GM23248 (cell line): ENCODE measurements at regions not wholly inside any gene's neighbourhood (a gene's known extent, or its start where the extent isn't known, plus 50 kb on each side); places are given as distances from the start of the nearest gene placed in this dataset.

ENCODE experiments used
- EZH2 ChIP-seq: fragments of 200-600 bp; sonication (generic); IDR thresholded peaks from 2 replicates; pipeline ENCODE4 v1.6.1; 2018; ENCODE audit warnings: antibody characterized with exemption, mild to moderate bottlenecking; ENCODE audit not compliant: insufficient read depth, poor library complexity, severe bottlenecking
- EZH2phosphoT487 ChIP-seq: fragments of 200-600 bp; sonication (generic); IDR thresholded peaks from 2 replicates; pipeline ENCODE4 v1.6.1; 2018; ENCODE audit warnings: antibody characterized with exemption, moderate library complexity, mild to moderate bottlenecking, low read depth; ENCODE audit not compliant: insufficient read depth

GRCh38 chr11:115005663-115006062, 327.3 kb downstream of the NXPE2 start:
- TF ChIP-seq EZH2, result no peak
- TF ChIP-seq EZH2phosphoT487, result no peak
